HCT116 (cell line): ENCODE measurements at regions not wholly inside any gene's neighbourhood (a gene's known extent, or its start where the extent isn't known, plus 50 kb on each side); places are given as distances from the start of the nearest gene placed in this dataset.

ENCODE experiments used
- ATAC-seq: fragments of 200-7000 bp; cut with Tn5 transposase; 2 replicates; pipeline ENCODE4 v1.9.1; 2020; ENCODE audit warnings: mild to moderate bottlenecking, moderate library complexity
- BruUV-seq: library from RNA; stranded (reverse); fragments of 400-500 nt; replicated peaks from 2 replicates; lab custom pipeline; 2021; lab: Mats Ljungman, UMichigan
- CTCF ChIA-PET: fragments of 300-600 bp; sonication (Branson Sonifier 250); formaldehyde crosslinking; loops from one replicate; lab custom pipeline; 2021; ENCODE audit warnings: antibody characterized with exemption; lab: Charles Lee
- POLR2A ChIA-PET: fragments of 300-600, 350-600 bp; sonication (Branson Sonifier 250); formaldehyde crosslinking; loops from one replicate; lab custom pipeline; 2021; ENCODE audit warnings: antibody characterized with exemption; lab: Charles Lee
- RAD21 ChIA-PET, 2 experiments: fragments of 300-600 bp; sonication (Branson Sonifier 250); formaldehyde crosslinking; loops; one replicate each; lab custom pipeline; 2023; ENCODE audit warnings: low total read pairs in 2 of 2; ENCODE audit not compliant: uncharacterized antibody in 2 of 2, unreplicated experiment in 2 of 2, low non-redundant PET in 1 of 2; lab: Charles Lee
- DNase-seq: peaks from one replicate; pipeline ENCODE4 v3.0.0-alpha.2; 2010; ENCODE audit warnings: low read depth, low spot score
- H2AFZ ChIP-seq: fragments of 200-600 bp; shearing (Covaris generic), sonication (generic); 2 replicates; pipeline ENCODE4 v1.6.1; 2017; ENCODE audit warnings: low read depth, mixed run types, mixed read lengths, antibody characterized with exemption, low read length; ENCODE audit not compliant: poor library complexity, severe bottlenecking
- H3K27ac ChIP-seq: 2 replicates; pipeline ENCODE4 v1.5.1; 2012; ENCODE audit warnings: low read depth, low read length
- H3K27me3 ChIP-seq: fragments of 200-600 bp; sonication (generic); 2 replicates; pipeline ENCODE4 v1.6.1; 2016; ENCODE audit warnings: mixed run types, low read length, mixed read lengths; ENCODE audit not compliant: insufficient read depth
- H3K36me3 ChIP-seq, 2 experiments: fragments of 200-500 bp in 1 of 2; fragments of 200-600 bp in 1 of 2; sonication (Bioruptor generic) in 1 of 2; sonication (generic) in 1 of 2; 2 replicates each; pipeline versions ENCODE4 v1.5.1 to v1.6.1; 2014 to 2016; ENCODE audit warnings: low read length in 2 of 2, inconsistent platforms in 1 of 2, mixed read lengths in 1 of 2, mixed run types in 1 of 2; ENCODE audit not compliant: insufficient read depth in 2 of 2, control insufficient read depth in 1 of 2
- H3K4me1 ChIP-seq, 2 experiments: fragments of 200-600 bp in 1 of 2; sonication (generic) in 1 of 2; 2 replicates each; pipeline versions ENCODE4 v1.5.1 to v1.6.1; 2012 to 2017; ENCODE audit warnings: low read length in 2 of 2, inconsistent platforms in 1 of 2, mild to moderate bottlenecking in 1 of 2, mixed read lengths in 1 of 2, mixed run types in 1 of 2, moderate library complexity in 1 of 2; ENCODE audit not compliant: insufficient read depth in 2 of 2, control insufficient read depth in 1 of 2
- H3K4me2 ChIP-seq: fragments of 200-600 bp; sonication (generic); 2 replicates; pipeline ENCODE4 v1.6.1; 2017; ENCODE audit warnings: mixed run types, low read length, mixed read lengths
- H3K4me3 ChIP-seq, 2 experiments: fragments of 200-600 bp in 1 of 2; sonication (generic) in 1 of 2; replicated peaks in 1 of 2; 2 replicates each; pipeline ENCODE4 v1.5.1; 2011 to 2016; ENCODE audit warnings: low read length in 2 of 2, control low read depth in 1 of 2, low read depth in 1 of 2, mild to moderate bottlenecking in 1 of 2, mixed read lengths in 1 of 2, mixed run types in 1 of 2
- H3K79me2 ChIP-seq: fragments of 200-600 bp; sonication (generic); 2 replicates; pipeline ENCODE4 v1.6.1; 2017; ENCODE audit warnings: mild to moderate bottlenecking, mixed run types, low read length, moderate library complexity, mixed read lengths; ENCODE audit not compliant: insufficient read depth
- H3K9ac ChIP-seq: fragments of 200-600 bp; sonication (generic); 2 replicates; pipeline ENCODE4 v1.6.1; 2016; ENCODE audit warnings: low read length, mixed read lengths
- H3K9me2 ChIP-seq: fragments of 200-600 bp; sonication (generic), shearing (Covaris generic); 2 replicates; pipeline ENCODE4 v1.6.1; 2017; ENCODE audit warnings: mixed run types, mild to moderate bottlenecking, moderate library complexity; ENCODE audit not compliant: insufficient read depth
- H3K9me3 ChIP-seq, 2 experiments: fragments of 200-500 bp in 1 of 2; fragments of 200-600 bp in 1 of 2; sonication (Bioruptor generic) in 1 of 2; sonication (generic) in 1 of 2; 2 replicates each; pipeline ENCODE4 v1.6.1; 2014 to 2017; ENCODE audit warnings: low read length in 2 of 2, mixed read lengths in 2 of 2, inconsistent platforms in 1 of 2, low read depth in 1 of 2, mild to moderate bottlenecking in 1 of 2, mixed run types in 1 of 2, moderate library complexity in 1 of 2; ENCODE audit not compliant: control insufficient read depth in 1 of 2, insufficient read depth in 1 of 2
- H4K20me1 ChIP-seq: fragments of 200-600 bp; sonication (generic), shearing (Covaris generic); 2 replicates; pipeline ENCODE4 v1.6.1; 2017; ENCODE audit warnings: mixed run types, mild to moderate bottlenecking, moderate library complexity; ENCODE audit not compliant: insufficient read depth
- ATF3 ChIP-seq: IDR thresholded peaks from 2 replicates; pipeline ENCODE4 v1.6.1; 2012
- CBX3 ChIP-seq: IDR thresholded peaks from 2 replicates; pipeline ENCODE4 v1.6.1; 2012; ENCODE audit warnings: low read depth
- CEBPB ChIP-seq: IDR thresholded peaks from 2 replicates; pipeline ENCODE4 v1.6.1; 2012; ENCODE audit warnings: low read depth
- CTCF ChIP-seq, 3 experiments: fragments of 200-600 bp in 1 of 3; sonication (generic) in 1 of 3; IDR thresholded peaks in 2 of 3; conservative IDR thresholded peaks in 1 of 3; 2 replicates each; pipeline ENCODE4 v1.5.1; 2012 to 2017; ENCODE audit warnings: low read depth in 2 of 3, low read length in 2 of 3, antibody characterized with exemption in 1 of 3, borderline replicate concordance in 1 of 3, control low read depth in 1 of 3, mild to moderate bottlenecking in 1 of 3, mixed read lengths in 1 of 3, mixed run types in 1 of 3, moderate library complexity in 1 of 3; ENCODE audit not compliant: insufficient read depth in 1 of 3
- EGR1 ChIP-seq: IDR thresholded peaks from 2 replicates; pipeline ENCODE4 v1.6.1; 2012; ENCODE audit warnings: low read depth
- EZH2 ChIP-seq: fragments of 200-600 bp; sonication (generic); IDR thresholded peaks from 2 replicates; pipeline ENCODE4 v1.6.1; 2017; ENCODE audit warnings: antibody characterized with exemption, mixed run types
- FOSL1 ChIP-seq: IDR thresholded peaks from 2 replicates; pipeline ENCODE4 v1.6.1; 2012; ENCODE audit warnings: low read depth
- MAX ChIP-seq: IDR thresholded peaks from 2 replicates; pipeline ENCODE4 v1.6.1; 2012
- POLR2A ChIP-seq: IDR thresholded peaks from 2 replicates; pipeline ENCODE4 v1.7.0; 2011; ENCODE audit warnings: borderline replicate concordance; ENCODE audit not compliant: insufficient read depth, insufficient read length; ENCODE audit errors: extremely low read depth
- POLR2AphosphoS5 ChIP-seq: IDR thresholded peaks from 2 replicates; pipeline ENCODE4 v1.6.1; 2011; ENCODE audit warnings: mild to moderate bottlenecking, low read depth, low read length, moderate library complexity
- RAD21 ChIP-seq: IDR thresholded peaks from 2 replicates; pipeline ENCODE4 v1.6.1; 2012; ENCODE audit warnings: low read depth, mild to moderate bottlenecking
- REST ChIP-seq: IDR thresholded peaks from 2 replicates; pipeline ENCODE4 v1.6.1; 2012; ENCODE audit warnings: low read depth
- SIN3A ChIP-seq: IDR thresholded peaks from 2 replicates; pipeline ENCODE4 v1.6.1; 2012; ENCODE audit warnings: low read depth
- SP1 ChIP-seq: IDR thresholded peaks from 2 replicates; pipeline ENCODE4 v1.6.1; 2012; ENCODE audit warnings: low read depth
- SRF ChIP-seq: IDR thresholded peaks from 2 replicates; pipeline ENCODE4 v1.6.1; 2012; ENCODE audit warnings: low read depth
- TCF7L2 ChIP-seq: IDR thresholded peaks from 2 replicates; pipeline ENCODE4 v1.7.0; 2011; ENCODE audit warnings: borderline replicate concordance, inconsistent platforms; ENCODE audit not compliant: insufficient read depth, insufficient read length; ENCODE audit errors: extremely low read depth
- YY1 ChIP-seq: IDR thresholded peaks from 2 replicates; pipeline ENCODE4 v1.6.1; 2011; ENCODE audit warnings: low read length, low read depth, moderate library complexity, mild to moderate bottlenecking; ENCODE audit not compliant: insufficient replicate concordance; ENCODE audit errors: extremely low read depth
- ZBTB33 ChIP-seq: IDR thresholded peaks from 2 replicates; pipeline ENCODE4 v1.6.1; 2011; ENCODE audit warnings: mild to moderate bottlenecking, low read length, moderate library complexity; ENCODE audit not compliant: insufficient replicate concordance; ENCODE audit errors: extremely low read depth
- ZFX ChIP-seq: fragments of 450-650 bp; IDR thresholded peaks from 2 replicates; pipeline ENCODE4 v1.6.1; 2017
- ZNF274 ChIP-seq: fragments of 200-500 bp; sonication (Bioruptor generic); IDR thresholded peaks from 2 replicates; pipeline ENCODE4 v1.6.1; 2014; ENCODE audit warnings: mild to moderate bottlenecking, low read depth, low read length, inconsistent platforms
- intact Hi-C: fragments of 100-400 bp; cut with micrococcal nuclease; formaldehyde crosslinking; loops from 2 replicates; pipeline ENCODE4 v1.10.0; 2022

- CTCF ChIA-PET, result no interaction called here
- Histone ChIP-seq H3K9me3 (no peaks in the 10 kb centered on the region), H3K27me3 (peaks cover 12% of the 10 kb centered on the region; the same call in 1 of the 2 replicates), H3K79me2 (no peaks in the 10 kb centered on the region), H3K36me3 (no peaks in the 10 kb centered on the region), H3K4me3 (no peak overlapping the region), H3K27ac (no peak overlapping the region), H4K20me1 (no peaks in the 10 kb centered on the region), H3K4me1 (no peaks in the 10 kb centered on the region), H2AFZ (no peak overlapping the region), H3K4me2 (no peak overlapping the region), H3K9ac (no peak overlapping the region), H3K9me2 (no peaks in the 10 kb centered on the region)
- ATAC-seq, result no peak
- RAD21 ChIA-PET, result no interaction called here
- POLR2A ChIA-PET, result no interaction called here
- BruUV-seq, result no TSS peak
- no peak for DNase-seq
- intact Hi-C loops, result no loop called here
- TF ChIP-seq EGR1 (no peak), SP1 (no peak), SRF (no peak), ZFX (no peak), CEBPB (no peak), EZH2 (no peak), REST (no peak), FOSL1 (no peak), RAD21 (no peak), YY1 (no peak), ZBTB33 (no peak), SIN3A (no peak), TCF7L2 (no peak), CTCF (IDR thresholded peaks at IDR 0.05 in 2 of 3, conservative IDR thresholded peaks at IDR 0.05 in 1 of 3; ENCODE audit: borderline replicate concordance in 1 of 3, insufficient read depth in 1 of 3, low read depth in 2 of 3, low read length in 2 of 3) (no peak), ATF3 (no peak), ZNF274 (no peak), POLR2A (no peak), MAX (no peak), POLR2AphosphoS5 (no peak), CBX3 (no peak)
Measured at GRCh38 chr20:48453477-48454093, 374.2 kb downstream of the PREX1 start.
